ENCODE measurements at regions not wholly inside any gene's neighbourhood (a gene's known extent, or its start where the extent isn't known, plus 50 kb on each side); places are given as distances from the start of the nearest gene placed in this dataset.

DNA sequence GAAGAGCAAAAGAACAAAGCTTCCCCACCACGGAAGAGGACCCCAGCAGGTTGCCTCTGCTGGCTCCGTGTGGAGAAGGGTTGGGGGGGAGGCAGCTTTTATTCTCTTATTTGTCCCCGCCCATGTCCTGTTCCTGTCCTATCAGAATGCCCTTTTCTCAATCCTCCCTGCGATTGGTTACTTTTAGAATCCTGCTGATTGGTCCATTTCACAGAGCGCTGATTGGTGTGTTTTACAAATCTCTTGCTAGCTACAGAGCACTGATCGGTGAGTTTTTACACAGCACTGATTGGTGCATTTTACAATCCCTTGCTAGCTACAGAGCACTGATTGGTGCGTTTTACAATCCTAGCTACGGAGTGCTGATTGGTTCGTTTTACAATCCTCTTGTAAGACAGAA is 100.6 kb upstream of the KLF13 start:
- Histone ChIP-seq H3K4me1 (peaks cover 0 to 27% (median 10%) of the 10 kb centered on the region in 3 donors), H3K36me3 (no peaks in the 10 kb centered on the region), H3K27me3 (peaks cover 10% of the 10 kb centered on the region), H3K27ac (no peak overlapping the region), H3K9me3 (no peaks in the 10 kb centered on the region), H3K4me3 (no peak overlapping the region)
- WGBS, 2 donors (ENCODE audit: low coverage in 1 of 2), result 90 to 93% methylated on average over 8 of the region's 9 CpGs
- no peak for ATAC-seq
- no peak for TF ChIP-seq EP300 (IDR thresholded peaks at IDR 0.05)
- no peak for TF ChIP-seq POLR2AphosphoS5 (IDR thresholded peaks at IDR 0.05)
- TF ChIP-seq POLR2A (IDR thresholded peaks at IDR 0.05), result no peak
- TF ChIP-seq, protein P1, sequence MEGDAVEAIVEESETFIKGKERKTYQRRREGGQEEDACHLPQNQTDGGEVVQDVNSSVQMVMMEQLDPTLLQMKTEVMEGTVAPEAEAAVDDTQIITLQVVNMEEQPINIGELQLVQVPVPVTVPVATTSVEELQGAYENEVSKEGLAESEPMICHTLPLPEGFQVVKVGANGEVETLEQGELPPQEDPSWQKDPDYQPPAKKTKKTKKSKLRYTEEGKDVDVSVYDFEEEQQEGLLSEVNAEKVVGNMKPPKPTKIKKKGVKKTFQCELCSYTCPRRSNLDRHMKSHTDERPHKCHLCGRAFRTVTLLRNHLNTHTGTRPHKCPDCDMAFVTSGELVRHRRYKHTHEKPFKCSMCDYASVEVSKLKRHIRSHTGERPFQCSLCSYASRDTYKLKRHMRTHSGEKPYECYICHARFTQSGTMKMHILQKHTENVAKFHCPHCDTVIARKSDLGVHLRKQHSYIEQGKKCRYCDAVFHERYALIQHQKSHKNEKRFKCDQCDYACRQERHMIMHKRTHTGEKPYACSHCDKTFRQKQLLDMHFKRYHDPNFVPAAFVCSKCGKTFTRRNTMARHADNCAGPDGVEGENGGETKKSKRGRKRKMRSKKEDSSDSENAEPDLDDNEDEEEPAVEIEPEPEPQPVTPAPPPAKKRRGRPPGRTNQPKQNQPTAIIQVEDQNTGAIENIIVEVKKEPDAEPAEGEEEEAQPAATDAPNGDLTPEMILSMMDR (IDR thresholded peaks at IDR 0.05), result no peak

DNA sequence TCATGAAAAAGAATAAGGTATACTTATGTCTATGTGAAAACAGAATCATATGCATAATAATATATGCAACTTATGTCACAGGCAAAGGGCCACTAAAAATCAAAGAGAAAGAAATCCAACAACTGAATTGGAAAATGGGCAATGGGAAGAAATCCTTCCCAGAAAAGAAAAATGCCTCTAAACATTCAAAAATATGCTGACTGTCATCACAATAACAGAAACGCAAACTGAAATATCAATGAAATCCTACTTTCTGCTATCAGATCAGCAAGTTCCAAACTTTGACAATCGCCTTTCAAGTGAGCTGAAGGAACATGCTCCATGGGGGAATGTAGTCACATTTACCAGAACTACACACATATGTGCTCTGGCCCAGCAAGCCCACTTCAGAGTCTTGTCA is 99.4 kb upstream of the KLF13 start:
- H3K27ac ChIP-seq, result no peak overlapping the region
- H3K36me3 ChIP-seq, result no peaks in the 10 kb centered on the region
- peaks cover 10% of the 10 kb centered on the region for H3K27me3 ChIP-seq
- H3K9me3 ChIP-seq, result no peaks in the 10 kb centered on the region
- WGBS, 2 donors (ENCODE audit: low coverage in 1 of 2), result 92 to 95% methylated on average over 2 of the region's 2 CpGs
- no peak for TF ChIP-seq EP300 (IDR thresholded peaks at IDR 0.05)
- TF ChIP-seq POLR2AphosphoS5 (IDR thresholded peaks at IDR 0.05), result no peak
- TF ChIP-seq, protein P1 (IDR thresholded peaks at IDR 0.05), result no peak
- no peak for TF ChIP-seq POLR2A (IDR thresholded peaks at IDR 0.05)
- no peak for ATAC-seq
- no peak overlapping the region for H3K4me3 ChIP-seq
- H3K4me1 ChIP-seq, result peaks cover 0 to 27% (median 10%) of the 10 kb centered on the region in 3 donors

DNA sequence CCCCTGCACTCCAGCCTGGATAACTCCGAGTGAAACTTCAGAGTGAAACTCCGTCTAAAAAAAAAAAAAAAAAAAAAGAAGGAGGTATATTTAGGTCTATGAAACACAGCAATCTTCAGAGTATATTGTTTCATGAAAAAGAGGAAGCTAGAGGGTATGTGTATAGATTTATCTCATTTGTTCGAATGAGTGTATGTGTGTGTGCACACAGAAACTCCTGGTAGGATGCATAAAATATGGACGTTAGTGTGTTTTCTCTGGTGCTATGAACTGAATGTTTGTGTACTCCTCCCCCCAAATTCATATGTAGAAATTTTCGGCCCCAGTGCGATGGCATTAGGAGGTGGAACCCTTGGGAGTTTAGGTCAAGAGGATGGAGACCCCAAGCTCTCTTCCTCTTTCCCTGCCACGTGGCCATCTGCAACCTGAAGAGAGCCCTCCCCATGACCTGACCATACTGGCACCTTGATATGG is 98.6 kb upstream of the KLF13 start:
- H3K4me1 ChIP-seq, result peaks cover 0 to 20% (median 10%) of the 10 kb centered on the region in 3 donors
- H3K27ac ChIP-seq, result no peak overlapping the region
- H3K27me3 ChIP-seq, result peaks cover 10% of the 10 kb centered on the region
- no peaks in the 10 kb centered on the region for H3K36me3 ChIP-seq
- TF ChIP-seq EP300 (IDR thresholded peaks at IDR 0.05), result no peak
- TF ChIP-seq POLR2A (IDR thresholded peaks at IDR 0.05), result no peak
- TF ChIP-seq, protein P1 (IDR thresholded peaks at IDR 0.05), result no peak
- no peak for TF ChIP-seq POLR2AphosphoS5 (IDR thresholded peaks at IDR 0.05)
- no peak for ATAC-seq
- H3K4me3 ChIP-seq, result no peak overlapping the region
- no peaks in the 10 kb centered on the region for H3K9me3 ChIP-seq
- 66 to 67% methylated on average over 6 to 7 of the region's 7 CpGs for WGBS, 2 donors (ENCODE audit: low coverage in 1 of 2)

DNA sequence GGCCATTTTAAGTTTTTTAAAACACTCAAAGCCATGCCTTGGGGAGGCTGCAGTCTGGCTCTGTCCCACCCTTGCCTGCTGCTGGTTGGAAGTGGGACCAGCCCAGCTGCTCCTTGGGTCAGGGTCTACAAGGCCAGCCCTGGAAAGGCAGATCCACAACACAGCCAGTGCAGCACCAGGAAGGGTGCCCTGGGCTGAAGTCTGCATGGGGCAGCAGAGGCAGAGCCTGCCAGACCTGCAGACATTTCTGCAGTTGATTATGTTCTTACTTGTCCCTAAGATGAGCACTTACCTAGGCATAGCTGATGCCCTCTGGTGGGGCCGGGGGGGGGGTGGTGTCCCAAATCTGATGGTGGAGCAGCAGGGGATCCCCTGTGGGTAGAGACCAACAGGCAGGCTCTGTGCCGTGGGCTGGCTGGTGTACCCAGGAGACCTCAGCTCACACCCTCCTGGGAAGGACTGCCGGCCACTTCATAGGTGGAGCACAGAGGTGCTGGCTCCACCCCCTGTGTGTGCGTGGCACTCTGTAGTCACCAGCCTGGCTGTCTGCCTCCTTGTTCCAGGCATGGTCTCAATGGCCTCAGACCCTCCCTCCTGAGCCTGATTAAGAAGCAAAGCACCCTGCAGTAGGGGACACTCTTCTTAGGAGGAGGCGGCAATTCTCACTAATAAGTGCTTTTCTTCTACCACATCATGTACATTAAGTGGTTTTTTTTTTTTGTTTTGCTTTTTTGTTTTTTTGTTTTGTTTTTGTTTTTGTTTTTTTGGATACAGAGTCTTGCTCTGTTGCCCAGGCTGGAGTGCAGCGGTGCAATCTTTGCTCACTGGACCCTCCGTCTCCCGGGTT is 97.4 kb upstream of the KLF13 start:
- peaks cover 10% of the 10 kb centered on the region for H3K27me3 ChIP-seq
- no peak overlapping the region for H3K27ac ChIP-seq
- no peaks in the 10 kb centered on the region for H3K9me3 ChIP-seq
- H3K4me1 ChIP-seq, result peaks cover 0 to 8% (median 6%) of the 10 kb centered on the region in 3 donors
- H3K36me3 ChIP-seq, result no peaks in the 10 kb centered on the region
- no peak for TF ChIP-seq POLR2A (IDR thresholded peaks at IDR 0.05)
- TF ChIP-seq, protein P1 (IDR thresholded peaks at IDR 0.05), result no peak
- no peak for TF ChIP-seq EP300 (IDR thresholded peaks at IDR 0.05)
- TF ChIP-seq POLR2AphosphoS5 (IDR thresholded peaks at IDR 0.05), result no peak
- WGBS, 2 donors (ENCODE audit: low coverage in 1 of 2), result 80 to 86% methylated on average over 1 to 2 of the region's 8 CpGs
- H3K4me3 ChIP-seq, result no peak overlapping the region
- ATAC-seq, result no peak
